COR-L47 (cell line): ENCODE measurements at regions not wholly inside any gene's neighbourhood (a gene's known extent, or its start where the extent isn't known, plus 50 kb on each side); places are given as distances from the start of the nearest gene placed in this dataset.

Experiments used
- DNase-seq: peaks from one replicate; lab custom pipeline; 2025; lab: John Stamatoyannopoulos, UW

- DNase-seq = peak; percentile 29
These were observed 53.2 kb upstream of the C1orf87 start for GRCh38 chr1:60126723-60127122.
